ENCODE measurements at regions not wholly inside any gene's neighbourhood (a gene's known extent, or its start where the extent isn't known, plus 50 kb on each side); places are given as distances from the start of the nearest gene placed in this dataset.

DNA sequence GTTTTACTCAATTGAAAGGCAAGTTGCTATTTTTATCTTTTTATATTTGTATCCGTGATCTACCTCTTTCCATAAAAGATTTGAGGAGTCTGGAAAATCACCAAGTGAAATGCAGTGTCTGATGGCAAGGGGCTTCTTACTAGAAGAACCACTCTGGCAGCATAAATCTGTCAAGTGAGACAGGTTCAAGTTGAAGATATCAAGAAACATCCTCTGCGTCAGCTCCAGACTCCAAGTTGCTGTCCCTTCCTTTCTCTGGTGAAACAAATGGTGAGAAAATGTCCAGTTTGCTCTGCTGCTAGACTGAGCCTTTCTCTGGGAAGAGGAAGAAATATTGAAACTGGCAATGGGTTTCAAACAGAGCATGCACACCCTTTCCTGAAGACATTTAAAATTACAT lies 411.2 kb downstream of the PLPP3 start:
- Histone ChIP-seq H3K23me2 (ENCODE audit: insufficient read length, low read depth, low read length, poor library complexity, severe bottlenecking) (no peaks in the 10 kb centered on the region), H3K9me3 (ENCODE audit: control insufficient read depth, low read depth, low read length) (no peaks in the 10 kb centered on the region), H3K9ac (ENCODE audit: extremely low read depth, insufficient read length, low read length) (no peak overlapping the region), H3K79me1 (ENCODE audit: insufficient read depth, low read depth, low read length, poor library complexity, severe bottlenecking) (no peaks in the 10 kb centered on the region), H2BK5ac (ENCODE audit: insufficient read length, low read length) (no peak overlapping the region), H2AFZ (ENCODE audit: low read length) (no peak overlapping the region), H4K91ac (ENCODE audit: insufficient read length, low read depth, low read length) (no peak overlapping the region), H3K18ac (ENCODE audit: insufficient read length, low read depth, low read length) (no peak overlapping the region), H3T11ph (ENCODE audit: low read length) (no peak overlapping the region), H4K5ac (ENCODE audit: insufficient read length, low read depth, low read length) (no peak overlapping the region), H3K4ac (ENCODE audit: low read depth, low read length) (no peak overlapping the region), H2BK120ac (ENCODE audit: low read depth, low read length, poor library complexity, severe bottlenecking) (no peak overlapping the region), H3K14ac (ENCODE audit: insufficient read depth, low read length) (no peak overlapping the region), H3K56ac (ENCODE audit: insufficient read length, low read depth, low read length) (no peak overlapping the region), H3K27me3 (ENCODE audit: insufficient read depth, low read length) (no peaks in the 10 kb centered on the region), H3K23ac (ENCODE audit: insufficient read length, low read depth, low read length) (no peak overlapping the region), H2AK5ac (ENCODE audit: insufficient read length, low read length) (no peak overlapping the region), H3K27ac (ENCODE audit: insufficient read length, low read depth, low read length) (no peak overlapping the region), H4K8ac (replicated peaks; ENCODE audit: insufficient read length, low read depth, low read length) (no peak overlapping the region), H2BK15ac (ENCODE audit: low read depth, low read length) (no peak overlapping the region), H4K20me1 (ENCODE audit: control insufficient read depth, insufficient read depth, insufficient read length) (no peaks in the 10 kb centered on the region), H3K4me1 (ENCODE audit: insufficient read depth, low read length) (peaks cover 4% of the 10 kb centered on the region; the same call in 1 of the 2 replicates), H3K4me2 (ENCODE audit: insufficient read depth, insufficient read length, low read length) (no peak overlapping the region), H2BK12ac (ENCODE audit: insufficient read length, low read depth, low read length) (no peak overlapping the region), H2BK20ac (ENCODE audit: low read depth, low read length, poor library complexity, severe bottlenecking) (no peak overlapping the region), H3K79me2 (ENCODE audit: insufficient read depth, low read length) (no peaks in the 10 kb centered on the region)
- no peak for DNase-seq
- Mint-ChIP-seq H3K9me3 (peaks cover 0 to 5% of the 10 kb centered on the region in 2 experiments; a peak in 1 of 5 replicates), H3K36me3 (ENCODE audit: insufficient read depth in 1 of 3, low read depth in 3 of 3) (peaks cover 0 to 5% (median 0%) of the 10 kb centered on the region in 3 experiments; a peak in 1 of 7 replicates), H3K4me1 (peaks cover 11 to 12% of the 10 kb centered on the region in 2 experiments), H3K27me3 (ENCODE audit: low read depth) (no peaks in the 10 kb centered on the region; the same call in 1 of the 2 replicates), H3K4me3 (no peak overlapping the region), H3K27ac (no peak overlapping the region; a peak in 1 of 7 replicates)
- WGBS (ENCODE audit: extremely low coverage, insufficient read length, low lambda C conversion rate), result no CpG with 5 or more reads among the region's 2 CpGs
- no peak for TF ChIP-seq CTCF (conservative IDR thresholded peaks at IDR 0.05)

Data from H9 (cell line).